ENCODE measurements at regions not wholly inside any gene's neighbourhood (a gene's known extent, or its start where the extent isn't known, plus 50 kb on each side); places are given as distances from the start of the nearest gene placed in this dataset.

DNA sequence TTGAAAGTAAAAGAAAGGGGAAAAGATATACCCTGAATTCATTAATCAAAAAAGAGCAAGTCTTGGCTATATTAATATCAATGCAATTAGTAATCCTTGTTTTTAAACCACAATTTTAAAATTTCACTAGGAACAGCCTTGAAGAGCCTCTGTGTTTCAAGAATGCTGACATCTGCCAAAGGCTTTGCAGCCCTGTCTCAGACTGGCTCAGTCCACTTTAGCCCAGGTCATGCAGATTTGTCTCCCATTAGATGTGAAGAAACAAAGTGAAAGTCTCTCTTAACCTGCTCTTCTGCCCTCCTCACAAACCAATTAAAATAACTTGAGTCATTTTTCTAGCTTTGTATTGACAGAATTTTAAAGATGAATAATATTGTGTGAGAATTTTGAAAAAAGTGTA lies 102.7 kb upstream of the CARMIL1 start:
- Histone ChIP-seq H3K4me1 (ENCODE audit: low read depth) (peaks cover 14% of the 10 kb centered on the region), H3K4me3 (no peak overlapping the region), H3K9me3 (no peaks in the 10 kb centered on the region), H3K36me3 (ENCODE audit: low read depth) (no peaks in the 10 kb centered on the region)
- intact Hi-C loops (cut with DNase I, micrococcal nuclease), result loop anchor here in 1 of 2 donors (10.0 kb wide), 1 partner anchor 52 kb away; no protein-coding TSS in a partner anchor
- TF ChIP-seq, protein P1, sequence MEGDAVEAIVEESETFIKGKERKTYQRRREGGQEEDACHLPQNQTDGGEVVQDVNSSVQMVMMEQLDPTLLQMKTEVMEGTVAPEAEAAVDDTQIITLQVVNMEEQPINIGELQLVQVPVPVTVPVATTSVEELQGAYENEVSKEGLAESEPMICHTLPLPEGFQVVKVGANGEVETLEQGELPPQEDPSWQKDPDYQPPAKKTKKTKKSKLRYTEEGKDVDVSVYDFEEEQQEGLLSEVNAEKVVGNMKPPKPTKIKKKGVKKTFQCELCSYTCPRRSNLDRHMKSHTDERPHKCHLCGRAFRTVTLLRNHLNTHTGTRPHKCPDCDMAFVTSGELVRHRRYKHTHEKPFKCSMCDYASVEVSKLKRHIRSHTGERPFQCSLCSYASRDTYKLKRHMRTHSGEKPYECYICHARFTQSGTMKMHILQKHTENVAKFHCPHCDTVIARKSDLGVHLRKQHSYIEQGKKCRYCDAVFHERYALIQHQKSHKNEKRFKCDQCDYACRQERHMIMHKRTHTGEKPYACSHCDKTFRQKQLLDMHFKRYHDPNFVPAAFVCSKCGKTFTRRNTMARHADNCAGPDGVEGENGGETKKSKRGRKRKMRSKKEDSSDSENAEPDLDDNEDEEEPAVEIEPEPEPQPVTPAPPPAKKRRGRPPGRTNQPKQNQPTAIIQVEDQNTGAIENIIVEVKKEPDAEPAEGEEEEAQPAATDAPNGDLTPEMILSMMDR (IDR thresholded peaks at IDR 0.05), result no peak
- DNase-seq (no peak), ATAC-seq (no peak)

DNA sequence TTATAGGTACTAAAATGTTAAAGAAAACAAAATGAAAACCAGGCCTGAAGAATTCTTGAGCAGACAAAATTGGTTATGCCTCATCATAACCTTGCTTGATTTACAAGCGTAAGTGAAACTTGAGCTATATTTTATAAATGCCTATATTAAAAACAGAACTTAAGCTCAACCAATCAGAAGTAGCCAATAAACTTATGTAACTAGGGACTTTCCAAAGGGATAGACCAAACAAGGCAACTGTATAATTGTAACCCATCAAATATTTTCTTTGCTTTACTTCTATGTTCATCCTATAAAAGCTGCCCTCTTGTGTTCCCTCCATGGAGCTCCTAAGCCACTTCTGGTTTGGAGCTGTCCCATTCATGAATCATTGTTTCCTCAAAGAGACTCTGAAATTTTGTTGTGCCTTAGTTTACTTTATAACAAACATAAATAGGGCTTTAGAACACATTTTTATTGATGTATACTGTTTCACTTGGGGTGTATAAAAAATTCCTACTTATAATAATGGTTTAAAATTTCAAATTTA lies 101.6 kb upstream of the CARMIL1 start:
- no peak overlapping the region for H3K4me3 ChIP-seq
- H3K36me3 ChIP-seq (ENCODE audit: low read depth), result no peaks in the 10 kb centered on the region
- intact Hi-C loops (cut with DNase I, micrococcal nuclease), result loop anchor here in 1 of 2 donors (10.0 kb wide), 1 partner anchor 53 kb away; no protein-coding TSS in a partner anchor
- TF ChIP-seq, protein P1 (IDR thresholded peaks at IDR 0.05), result no peak
- ATAC-seq (no peak), DNase-seq (no peak)
- H3K9me3 ChIP-seq, result no peaks in the 10 kb centered on the region
- peaks cover 14% of the 10 kb centered on the region for H3K4me1 ChIP-seq (ENCODE audit: low read depth)

DNA sequence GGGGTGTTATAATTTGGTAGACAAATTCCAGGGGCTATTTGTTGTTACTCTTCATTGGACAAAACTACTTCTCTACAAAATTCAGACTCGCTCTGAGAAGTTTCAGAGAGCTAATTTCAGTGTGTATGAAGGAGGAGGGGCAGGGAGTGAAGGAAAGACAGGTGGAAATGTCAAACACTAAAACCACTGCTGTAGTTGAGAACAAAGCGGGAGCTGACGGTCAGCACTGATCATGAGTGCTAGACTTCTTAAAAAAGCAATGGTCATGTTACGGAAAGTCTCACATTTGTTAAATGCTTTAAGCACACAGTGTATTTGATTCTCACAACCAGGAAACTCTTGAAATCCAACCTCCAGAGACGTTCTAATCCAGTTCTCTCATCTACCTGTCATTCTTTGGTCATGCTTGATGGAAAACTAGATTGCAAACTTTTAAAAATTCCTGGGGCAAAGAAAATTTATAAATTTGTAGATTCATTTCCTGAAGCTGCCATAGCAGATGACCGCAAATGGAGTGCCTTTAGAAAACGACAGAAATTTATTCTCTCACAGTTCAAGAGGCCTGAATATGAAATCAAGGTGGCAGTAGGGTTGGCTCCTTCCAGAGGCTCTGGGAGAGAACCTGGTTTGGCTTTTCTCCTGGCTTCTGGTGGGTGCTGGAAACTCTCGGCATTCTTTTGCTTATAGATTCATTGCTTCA lies 100.7 kb upstream of the CARMIL1 start:
- TF ChIP-seq, protein P1 (IDR thresholded peaks at IDR 0.05), result no peak
- Histone ChIP-seq H3K36me3 (ENCODE audit: low read depth) (no peaks in the 10 kb centered on the region), H3K4me3 (no peak overlapping the region), H3K4me1 (ENCODE audit: low read depth) (peaks cover 14% of the 10 kb centered on the region), H3K9me3 (no peaks in the 10 kb centered on the region)
- intact Hi-C loops (cut with DNase I, micrococcal nuclease), result loop anchor here in 1 of 2 donors (10.0 kb wide), 1 partner anchor 54 kb away; no protein-coding TSS in a partner anchor
- DNase-seq (no peak), ATAC-seq (no peak)

DNA sequence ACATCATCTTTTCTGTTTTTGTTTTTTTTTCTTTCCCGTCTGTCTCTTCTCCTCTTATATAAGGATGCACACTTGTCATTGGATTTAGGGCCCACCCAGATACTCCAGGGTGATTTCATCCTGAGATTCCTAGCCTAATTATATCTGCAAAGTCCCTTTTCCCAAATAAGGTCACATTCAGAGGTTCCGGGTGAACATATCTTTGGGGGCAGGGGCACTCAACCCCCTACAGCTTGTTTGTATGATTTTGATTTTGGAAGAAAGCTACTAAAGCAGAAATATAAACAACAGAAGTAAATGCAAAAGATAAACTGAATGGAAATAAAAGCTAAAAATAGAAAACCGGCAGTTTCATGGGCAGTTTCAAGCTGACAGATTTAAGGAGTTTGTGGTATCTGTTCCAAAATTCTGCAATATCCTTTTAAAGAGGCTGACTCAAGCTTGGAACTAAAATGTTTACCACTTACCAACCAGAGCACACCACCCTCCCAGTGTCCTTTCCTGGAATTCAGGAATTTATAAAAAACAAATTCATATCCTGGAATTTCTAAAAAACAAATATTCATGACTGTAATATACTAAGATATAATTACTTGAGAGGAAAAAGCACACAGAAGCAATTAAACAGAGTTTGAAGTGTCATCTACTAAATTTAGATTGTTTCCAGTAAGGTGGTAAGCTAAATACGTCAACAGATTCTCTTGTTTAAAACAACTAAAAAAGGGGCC lies 100.0 kb upstream of the CARMIL1 start:
- Histone ChIP-seq H3K4me1 (ENCODE audit: low read depth) (peaks cover 8% of the 10 kb centered on the region), H3K9me3 (no peaks in the 10 kb centered on the region), H3K36me3 (ENCODE audit: low read depth) (no peaks in the 10 kb centered on the region), H3K4me3 (no peak overlapping the region)
- ATAC-seq (no peak), DNase-seq (no peak)
- intact Hi-C loops (cut with DNase I, micrococcal nuclease), result loop anchor here in 1 of 2 donors (10.0 kb wide), 1 partner anchor 54 kb away; no protein-coding TSS in a partner anchor
- TF ChIP-seq, protein P1 (IDR thresholded peaks at IDR 0.05), result no peak

DNA sequence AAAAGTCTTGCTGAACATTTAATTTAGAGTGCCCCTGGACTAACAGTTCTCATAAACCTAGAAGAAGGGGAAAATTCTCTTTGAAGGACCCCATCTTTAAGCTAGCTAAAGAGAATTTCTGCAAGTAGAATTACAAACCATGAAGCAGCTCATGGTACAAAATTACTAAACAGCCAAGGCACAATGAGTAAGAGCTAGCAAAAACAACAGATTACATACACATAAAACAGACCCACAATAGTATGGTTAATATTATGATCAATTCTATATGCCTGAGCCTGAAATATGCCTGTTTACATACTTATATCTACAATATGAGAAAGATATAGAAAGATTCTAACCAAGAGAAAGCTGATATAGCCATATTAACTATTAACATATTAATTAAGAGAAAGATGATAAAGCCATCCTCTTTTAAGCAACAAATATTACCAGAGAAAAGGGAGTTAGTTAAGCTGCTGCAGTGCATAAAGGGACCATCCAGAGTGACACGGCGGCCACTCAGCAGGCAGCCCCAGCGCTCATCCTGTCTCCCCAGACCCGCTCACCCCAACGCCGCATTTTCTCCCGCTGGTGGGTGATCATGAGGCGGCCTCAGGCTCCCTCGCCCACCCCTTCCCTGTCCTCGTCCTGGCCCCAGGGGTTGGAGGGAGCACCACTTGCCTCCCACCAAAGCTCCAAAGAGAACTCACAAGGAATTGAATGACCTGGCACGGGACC lies 98.4 kb upstream of the CARMIL1 start:
- TF ChIP-seq, protein P1 (IDR thresholded peaks at IDR 0.05), result no peak
- Histone ChIP-seq H3K36me3 (ENCODE audit: low read depth) (no peaks in the 10 kb centered on the region), H3K9me3 (no peaks in the 10 kb centered on the region), H3K4me3 (no peak overlapping the region), H3K4me1 (ENCODE audit: low read depth) (no peaks in the 10 kb centered on the region)
- ATAC-seq (no peak), DNase-seq (peak in 1 of 3 donors; percentile 43)
- intact Hi-C loops (cut with DNase I, micrococcal nuclease), result no loop called here

All from mucosa of descending colon (tissue), 3 donors.